ENCODE measurements at regions not wholly inside any gene's neighbourhood (a gene's known extent, or its start where the extent isn't known, plus 50 kb on each side); places are given as distances from the start of the nearest gene placed in this dataset.
"Not testable (repeated sequence)": the region's sequence is repeated elsewhere in the genome, so short reads cannot be mapped to it uniquely, and the experiment has no call there.

- DNase-seq, result peak; percentile 57
Measured at GRCh38 chr10:57955076-57955475, 312.6 kb downstream of the IPMK start.

GRCh38 chr10:57952741-57953140, 315.0 kb downstream of the IPMK start:
- peak; percentile 57 for DNase-seq

- no peak for DNase-seq
Measured at GRCh38 chr10:57950442-57950974, 317.2 kb downstream of the IPMK start.

GRCh38 chr10:57948796-57949195, 318.9 kb downstream of the IPMK start:
- DNase-seq, result no peak

GRCh38 chr10:57946833-57947232, 320.9 kb downstream of the IPMK start:
- DNase-seq, result no peak

- DNase-seq, result no peak
Measured at GRCh38 chr10:57943701-57944100, 324.0 kb downstream of the IPMK start.

- no peak for DNase-seq
Measured at GRCh38 chr10:57925045-57925444, 342.6 kb downstream of the IPMK start.

GRCh38 chr10:57921140-57921539, 346.6 kb downstream of the IPMK start:
- no peak for DNase-seq

- DNase-seq, result no peak
Measured at GRCh38 chr10:57919864-57920263, 347.8 kb downstream of the IPMK start.

- DNase-seq, result no peak
Measured at GRCh38 chr10:57917019-57917418, 350.7 kb downstream of the IPMK start.

GRCh38 chr10:57905861-57906260, 361.8 kb downstream of the IPMK start:
- DNase-seq, result no peak

GRCh38 chr10:57905010-57905409, 362.7 kb downstream of the IPMK start:
- no peak for DNase-seq

GRCh38 chr10:57898231-57898630, 369.5 kb downstream of the IPMK start:
- DNase-seq, result no peak

- no peak for DNase-seq
Measured at GRCh38 chr10:57897611-57898010, 370.1 kb downstream of the IPMK start.

- DNase-seq, result no peak
Measured at GRCh38 chr10:57894361-57894760, 373.3 kb downstream of the IPMK start.

- DNase-seq, result no peak
Measured at GRCh38 chr10:57891201-57892006, 376.3 kb downstream of the IPMK start.

GRCh38 chr10:57890691-57891090, 377.0 kb downstream of the IPMK start:
- DNase-seq, result no peak

- DNase-seq, result not testable (repeated sequence)
Measured at GRCh38 chr10:57885618-57885968, 382.1 kb downstream of the IPMK start.

GRCh38 chr10:57884965-57885617, 382.6 kb downstream of the IPMK start:
- no peak for DNase-seq

- DNase-seq, result no peak
Measured at GRCh38 chr10:57884407-57884806, 383.3 kb downstream of the IPMK start.

GRCh38 chr10:57880446-57881227, 387.1 kb downstream of the IPMK start:
- DNase-seq, result peak; percentile 8

- no peak for DNase-seq
Measured at GRCh38 chr10:57874810-57875209, 392.9 kb downstream of the IPMK start.

GRCh38 chr10:57867241-57867640, 400.5 kb downstream of the IPMK start:
- DNase-seq, result no peak
